ENCODE measurements at regions not wholly inside any gene's neighbourhood (a gene's known extent, or its start where the extent isn't known, plus 50 kb on each side); places are given as distances from the start of the nearest gene placed in this dataset.
"Not testable (repeated sequence)": the region's sequence is repeated elsewhere in the genome, so short reads cannot be mapped to it uniquely, and the experiment has no call there.

DNA sequence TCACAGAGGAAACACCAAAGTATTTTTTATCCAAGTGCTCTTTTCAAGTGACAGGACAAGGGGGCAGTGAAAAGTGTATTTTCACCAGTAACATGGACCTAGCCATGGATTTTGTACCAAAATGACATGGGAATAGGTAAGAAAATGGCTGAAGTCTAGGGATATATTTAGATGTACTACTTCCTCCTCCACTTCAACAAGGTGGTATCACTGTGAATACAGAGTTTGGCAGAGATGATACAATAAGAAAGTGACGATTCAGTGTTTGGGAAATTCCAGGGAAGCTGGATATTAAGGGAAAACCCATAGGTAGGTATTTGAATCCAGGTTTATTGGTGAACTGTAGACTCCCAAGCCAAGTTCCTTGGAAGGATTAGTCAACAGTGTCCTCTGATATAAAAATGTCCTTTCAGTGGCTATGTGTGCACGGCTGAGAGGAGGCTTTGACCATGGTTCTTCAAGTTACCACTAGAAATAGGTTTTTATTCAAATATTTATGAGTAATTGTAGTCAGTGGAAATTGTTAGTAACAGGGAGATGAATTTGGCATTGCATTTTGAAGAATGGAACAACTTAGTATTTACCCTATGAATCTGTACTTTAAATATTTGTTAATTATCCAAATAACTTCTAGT, 356.0 kb upstream of the CITED2 start:
- no peak for ATAC-seq (ENCODE audit: low read depth)

DNA sequence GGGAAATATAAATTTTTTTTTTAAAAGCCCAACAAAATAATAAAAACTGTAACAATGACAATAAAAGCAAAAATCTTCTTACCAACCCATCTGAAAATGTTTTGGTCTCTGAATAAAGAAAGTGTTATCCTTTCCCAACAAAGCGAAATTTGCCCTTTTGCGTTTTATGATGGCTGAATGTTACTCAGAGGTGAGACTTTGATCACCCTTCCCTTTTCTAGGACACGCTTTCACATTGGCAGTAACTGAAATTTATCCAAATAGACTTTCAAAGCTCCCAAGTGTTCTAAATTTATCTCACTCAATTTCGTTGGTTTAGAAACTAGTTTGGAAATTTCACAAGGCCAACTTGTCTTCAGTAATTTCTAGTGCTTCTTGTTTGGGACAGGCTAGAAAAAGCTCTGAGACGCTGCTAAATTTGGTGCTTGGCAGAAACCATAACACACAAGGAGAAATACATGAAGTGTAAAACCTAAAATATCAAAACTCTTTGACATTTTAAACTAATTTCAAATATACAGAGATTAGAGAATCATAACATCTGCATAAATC, 354.5 kb upstream of the CITED2 start:
- POLR2A ChIA-PET, result no interaction called here
- H3K27ac Mint-ChIP-seq, result no peak overlapping the region
- no peaks in the 10 kb centered on the region for H3K36me3 Mint-ChIP-seq
- no peak for DNase-seq
- no peaks in the 10 kb centered on the region for H3K27me3 Mint-ChIP-seq
- no peak for ATAC-seq (ENCODE audit: low read depth)
- peaks cover 3% of the 10 kb centered on the region for H3K9me3 Mint-ChIP-seq
- no peak overlapping the region for H3K4me3 Mint-ChIP-seq
- H3K4me1 Mint-ChIP-seq, result no peaks in the 10 kb centered on the region

More for the DNA sequence above, 356.0 kb upstream of the CITED2 start:
- no peaks in the 10 kb centered on the region for H3K4me1 Mint-ChIP-seq
- peaks cover 2% of the 10 kb centered on the region for H3K9me3 Mint-ChIP-seq
- H3K4me3 Mint-ChIP-seq, result no peak overlapping the region
- H3K27me3 Mint-ChIP-seq, result no peaks in the 10 kb centered on the region
- no peaks in the 10 kb centered on the region for H3K36me3 Mint-ChIP-seq
- no peak overlapping the region for H3K27ac Mint-ChIP-seq
- no peak for DNase-seq
- POLR2A ChIA-PET, result no interaction called here

DNA sequence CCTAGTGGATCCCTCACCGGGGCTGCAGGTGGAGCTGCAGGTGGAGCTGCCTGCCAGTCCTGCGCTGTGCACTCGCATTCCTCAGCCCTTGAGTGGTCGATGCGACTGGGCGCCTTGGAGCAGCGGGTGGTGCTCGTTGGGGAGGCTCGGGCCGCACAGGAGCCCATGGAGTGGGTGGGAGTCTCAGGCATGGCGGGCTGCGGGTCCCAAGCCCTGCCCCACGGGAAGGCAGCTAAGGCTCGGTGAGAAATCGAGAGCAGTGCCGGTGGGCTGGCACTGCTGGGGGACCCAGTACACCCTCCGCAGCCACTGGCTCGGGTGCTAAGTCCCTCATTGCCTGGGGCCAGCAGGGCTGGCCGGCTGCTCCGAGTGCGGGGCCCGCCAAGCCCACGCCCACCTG, 351.8 kb upstream of the CITED2 start:
- H3K36me3 Mint-ChIP-seq; POLR2A ChIA-PET; H3K4me3 Mint-ChIP-seq; H3K4me1 Mint-ChIP-seq; H3K9me3 Mint-ChIP-seq; ATAC-seq (ENCODE audit: low read depth); H3K27ac Mint-ChIP-seq; H3K27me3 Mint-ChIP-seq; DNase-seq: not testable (repeated sequence)

DNA sequence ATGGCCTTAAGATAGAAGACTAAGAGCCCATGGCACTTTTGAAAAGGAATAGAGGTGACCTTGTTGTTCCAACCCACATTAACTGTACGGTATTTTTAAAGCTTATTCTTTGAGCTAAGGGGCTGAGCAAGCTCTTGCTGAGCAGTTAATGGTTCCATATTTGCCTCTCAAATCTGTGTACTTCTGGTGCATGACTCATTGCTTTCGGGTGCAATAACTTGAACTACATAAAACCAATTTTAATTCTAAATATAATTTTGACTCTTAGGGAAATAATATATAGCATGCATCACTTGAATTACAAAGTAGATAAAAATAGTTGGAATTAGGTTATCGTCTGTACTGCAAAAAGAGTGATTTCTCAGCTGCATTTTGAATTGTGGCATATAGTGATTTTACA, 348.1 kb upstream of the CITED2 start:
- no peaks in the 10 kb centered on the region for H3K36me3 Mint-ChIP-seq
- H3K27me3 Mint-ChIP-seq, result peaks cover 2% of the 10 kb centered on the region
- H3K4me1 Mint-ChIP-seq, result no peaks in the 10 kb centered on the region
- H3K27ac Mint-ChIP-seq, result no peak overlapping the region
- no peak for DNase-seq
- H3K9me3 Mint-ChIP-seq, result peaks cover 3% of the 10 kb centered on the region
- POLR2A ChIA-PET, result no interaction called here
- H3K4me3 Mint-ChIP-seq, result no peak overlapping the region
- no peak for ATAC-seq (ENCODE audit: low read depth)

DNA sequence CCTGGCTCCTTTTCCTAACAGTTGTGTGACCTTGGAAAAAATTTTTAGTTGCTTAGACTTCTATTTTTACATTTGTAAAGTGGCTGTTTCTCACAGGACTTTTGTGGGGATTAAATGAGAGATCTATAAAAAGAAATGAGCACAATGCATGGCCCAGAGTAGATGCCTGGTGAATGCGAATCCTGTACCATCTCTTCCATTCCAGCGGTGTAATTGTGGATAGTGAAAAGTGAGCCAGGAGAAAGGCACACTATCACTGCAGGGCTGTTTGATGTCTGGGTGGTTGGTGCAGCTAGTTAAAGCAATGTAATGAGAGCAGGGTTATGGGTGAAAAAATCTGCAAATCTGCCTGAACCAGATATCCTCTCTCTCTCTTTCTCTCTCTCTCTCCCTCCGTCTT, 347.5 kb upstream of the CITED2 start:
- H3K4me3 Mint-ChIP-seq, result no peak overlapping the region
- no peak for DNase-seq
- H3K27ac Mint-ChIP-seq, result no peak overlapping the region
- no peaks in the 10 kb centered on the region for H3K36me3 Mint-ChIP-seq
- H3K27me3 Mint-ChIP-seq, result peaks cover 2% of the 10 kb centered on the region
- H3K4me1 Mint-ChIP-seq, result no peaks in the 10 kb centered on the region
- peaks cover 3% of the 10 kb centered on the region for H3K9me3 Mint-ChIP-seq
- POLR2A ChIA-PET, result no interaction called here
- ATAC-seq (ENCODE audit: low read depth), result no peak

DNA sequence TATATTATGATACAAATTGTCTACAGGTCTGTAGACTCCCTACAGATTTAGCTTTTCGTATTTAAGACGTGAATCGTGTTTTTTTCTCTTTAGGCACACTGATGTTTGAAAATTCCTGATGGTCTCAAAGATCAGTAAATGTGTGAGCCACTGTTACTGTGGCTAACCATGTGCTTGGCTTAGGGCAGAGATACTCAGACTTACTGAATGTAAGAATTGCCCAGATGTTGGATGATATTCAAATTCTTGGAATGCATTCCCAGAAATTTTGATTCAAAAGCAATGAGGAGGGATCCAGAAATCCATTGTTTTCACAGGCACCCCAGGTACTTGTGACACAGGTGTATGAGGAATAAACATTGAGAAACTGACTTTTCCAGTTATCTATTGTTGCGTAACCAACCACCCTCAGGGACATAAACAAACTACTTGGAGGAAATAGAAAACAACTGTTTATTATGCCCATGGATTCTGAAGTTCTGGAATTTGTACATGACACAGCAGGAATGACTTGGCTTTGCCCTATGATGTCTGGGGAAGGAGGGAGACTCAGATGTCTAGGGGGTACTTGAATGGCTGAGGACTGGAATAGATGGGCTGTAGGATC, 339.6 kb upstream of the CITED2 start:
- POLR2A ChIA-PET, result no interaction called here
- ATAC-seq (ENCODE audit: low read depth) (no peak), DNase-seq (no peak)
- H3K27ac Mint-ChIP-seq, result no peak overlapping the region
- no peaks in the 10 kb centered on the region for H3K4me1 Mint-ChIP-seq
- H3K27me3 Mint-ChIP-seq, result peaks cover 6% of the 10 kb centered on the region
- H3K36me3 Mint-ChIP-seq, result no peaks in the 10 kb centered on the region
- no peaks in the 10 kb centered on the region for H3K9me3 Mint-ChIP-seq
- no peak overlapping the region for H3K4me3 Mint-ChIP-seq

DNA sequence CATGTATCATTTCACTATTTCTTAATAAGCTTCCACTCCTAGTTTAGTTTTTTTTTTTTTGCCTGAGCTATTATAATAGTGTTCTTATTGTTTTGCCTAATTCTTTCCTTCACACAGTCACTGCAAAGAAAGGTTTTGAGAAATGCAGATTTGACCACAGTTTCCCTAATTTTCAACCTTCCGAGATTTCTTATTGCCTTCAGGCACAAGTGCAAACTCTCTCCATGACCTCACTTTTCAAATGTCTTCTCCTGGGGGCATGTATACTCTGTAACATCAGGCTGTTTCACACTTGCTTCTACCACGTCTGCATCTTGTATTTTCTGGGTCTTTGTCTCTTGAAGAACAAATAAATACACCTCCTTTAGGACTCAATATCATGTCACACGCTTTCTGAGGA, 339.0 kb upstream of the CITED2 start:
- ATAC-seq (ENCODE audit: low read depth), result no peak
- H3K9me3 Mint-ChIP-seq, result no peaks in the 10 kb centered on the region
- no peaks in the 10 kb centered on the region for H3K36me3 Mint-ChIP-seq
- POLR2A ChIA-PET, result no interaction called here
- H3K4me1 Mint-ChIP-seq, result no peaks in the 10 kb centered on the region
- no peak overlapping the region for H3K4me3 Mint-ChIP-seq
- no peak for DNase-seq
- H3K27me3 Mint-ChIP-seq, result peaks cover 6% of the 10 kb centered on the region
- no peak overlapping the region for H3K27ac Mint-ChIP-seq

DNA sequence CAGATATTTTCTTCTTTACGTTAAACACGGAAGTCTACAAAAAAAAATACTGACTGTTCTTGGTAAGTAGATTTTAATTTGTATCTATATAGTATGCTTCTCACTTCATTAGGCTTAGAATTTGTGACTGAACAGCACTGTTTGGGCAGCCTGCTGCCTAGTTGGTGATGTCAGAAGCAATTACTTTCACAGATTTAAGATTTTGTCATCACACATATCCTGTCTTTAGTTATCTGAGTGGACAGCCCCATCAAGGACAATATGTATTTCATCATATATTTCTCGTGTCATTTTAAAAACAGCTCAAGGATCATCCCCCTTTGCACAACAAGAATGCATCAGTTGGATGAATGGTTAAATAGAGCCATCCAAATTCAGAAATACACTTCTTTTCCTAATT, 338.4 kb upstream of the CITED2 start:
- POLR2A ChIA-PET, result no interaction called here
- no peaks in the 10 kb centered on the region for H3K36me3 Mint-ChIP-seq
- DNase-seq (no peak), ATAC-seq (ENCODE audit: low read depth) (no peak)
- no peak overlapping the region for H3K4me3 Mint-ChIP-seq
- H3K9me3 Mint-ChIP-seq, result no peaks in the 10 kb centered on the region
- no peak overlapping the region for H3K27ac Mint-ChIP-seq
- peaks cover 6% of the 10 kb centered on the region for H3K27me3 Mint-ChIP-seq
- no peaks in the 10 kb centered on the region for H3K4me1 Mint-ChIP-seq

DNA sequence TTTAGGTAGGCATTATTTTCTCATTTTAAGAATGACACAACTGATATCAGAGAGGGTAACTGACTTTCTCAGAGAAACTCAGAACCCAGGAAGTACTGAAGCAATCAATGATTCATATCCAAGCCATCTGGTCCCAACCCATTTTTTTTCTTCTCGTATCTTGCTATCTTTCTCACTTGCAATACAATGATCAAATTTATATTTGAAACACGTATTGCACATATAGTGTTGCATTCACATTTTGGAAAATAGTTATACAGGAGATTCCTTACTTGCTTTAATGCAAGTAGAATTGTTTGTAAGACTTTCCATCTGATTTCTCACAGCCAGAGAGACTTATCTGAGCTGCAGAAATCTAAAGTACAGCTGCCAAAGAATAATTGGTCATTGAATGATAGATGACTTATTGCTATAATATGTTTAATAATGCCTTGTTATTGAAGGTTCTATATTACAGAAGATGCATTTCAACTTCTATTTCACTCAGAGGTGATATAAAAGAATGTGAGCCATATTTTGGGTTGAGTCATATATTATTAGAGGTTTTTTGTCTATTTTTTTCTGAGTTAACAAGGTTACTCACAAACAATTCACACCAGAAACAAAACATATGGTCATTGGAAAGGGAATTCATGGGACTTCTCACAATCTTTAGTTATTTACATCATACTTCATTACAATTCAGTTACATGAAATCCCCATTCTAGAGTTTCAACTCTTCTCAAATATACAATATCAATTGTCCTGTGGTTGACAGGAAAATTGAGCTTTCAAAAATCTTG, 337.5 kb upstream of the CITED2 start:
- peaks cover 6% of the 10 kb centered on the region for H3K27me3 Mint-ChIP-seq
- no peaks in the 10 kb centered on the region for H3K4me1 Mint-ChIP-seq
- POLR2A ChIA-PET, result no interaction called here
- no peaks in the 10 kb centered on the region for H3K9me3 Mint-ChIP-seq
- DNase-seq (no peak), ATAC-seq (ENCODE audit: low read depth) (no peak)
- no peaks in the 10 kb centered on the region for H3K36me3 Mint-ChIP-seq
- no peak overlapping the region for H3K27ac Mint-ChIP-seq
- H3K4me3 Mint-ChIP-seq, result no peak overlapping the region

DNA sequence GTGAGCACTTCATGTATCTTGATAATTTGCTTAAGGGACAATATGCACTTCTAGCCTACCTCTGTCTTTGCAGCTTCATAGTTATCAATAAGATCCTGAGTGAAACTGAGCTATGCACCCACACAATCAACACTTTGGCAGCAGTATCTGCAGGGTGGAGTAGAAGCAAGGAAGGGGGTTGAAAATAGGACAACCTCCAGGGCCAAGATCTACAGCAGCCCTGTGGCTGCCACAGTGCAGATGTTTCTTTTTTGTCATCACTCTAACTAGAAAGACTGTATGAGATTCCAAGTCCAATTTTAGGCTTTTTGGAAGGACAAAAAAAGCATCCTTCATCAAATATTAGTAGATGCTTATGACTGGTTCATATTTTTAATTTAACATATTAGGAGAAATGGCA, 336.1 kb upstream of the CITED2 start:
- Mint-ChIP-seq H3K27me3 (peaks cover 6% of the 10 kb centered on the region), H3K27ac (no peak overlapping the region), H3K9me3 (no peaks in the 10 kb centered on the region), H3K4me1 (no peaks in the 10 kb centered on the region), H3K4me3 (no peak overlapping the region), H3K36me3 (no peaks in the 10 kb centered on the region)
- ATAC-seq (ENCODE audit: low read depth) (no peak), DNase-seq (no peak)
- POLR2A ChIA-PET, result no interaction called here

DNA sequence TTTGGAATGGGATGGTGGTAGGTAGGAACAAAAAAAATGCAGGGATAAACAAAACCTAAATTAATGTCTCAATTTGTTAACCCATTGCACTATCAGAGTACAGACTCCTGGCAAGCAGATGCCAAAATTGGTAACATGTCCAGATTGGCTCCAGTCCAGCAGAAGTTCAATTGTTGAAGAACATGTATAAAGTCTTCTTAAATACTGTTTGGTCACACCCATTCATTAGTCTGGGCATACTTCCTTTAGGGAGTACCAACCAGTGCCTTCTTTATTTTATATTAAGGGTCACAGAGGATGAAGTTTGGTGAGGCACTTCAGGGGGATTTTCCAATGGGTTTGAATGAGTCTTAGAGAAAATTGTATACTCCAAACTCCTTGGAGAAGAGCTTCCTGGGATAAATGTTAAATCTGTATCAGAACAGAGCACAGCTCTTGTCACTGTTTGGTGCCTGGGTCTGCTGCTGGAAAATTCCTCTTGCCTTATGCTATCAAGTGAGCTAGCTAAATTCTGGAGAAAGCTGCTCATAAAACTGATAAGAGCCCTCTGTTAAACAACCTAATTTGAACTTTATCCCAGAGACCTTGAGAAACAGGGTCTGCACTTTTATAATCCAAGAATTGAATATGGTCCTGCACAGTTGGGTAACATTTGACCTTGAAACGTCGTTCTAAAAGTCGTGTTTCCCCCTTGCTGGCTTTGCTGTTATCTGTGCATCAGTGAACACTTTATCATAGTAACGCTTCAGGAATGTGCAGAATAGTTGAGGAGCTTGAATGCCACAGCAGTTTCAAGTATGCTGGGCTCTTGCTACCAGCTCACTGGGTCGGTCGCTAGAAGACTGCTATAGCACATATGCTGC, 334.1 kb upstream of the CITED2 start:
- no peak overlapping the region for H3K4me3 Mint-ChIP-seq
- H3K27me3 Mint-ChIP-seq, result peaks cover 4% of the 10 kb centered on the region
- no peak for DNase-seq
- no peak overlapping the region for H3K27ac Mint-ChIP-seq
- no peak for ATAC-seq (ENCODE audit: low read depth)
- POLR2A ChIA-PET, result no interaction called here
- peaks cover 1% of the 10 kb centered on the region for H3K9me3 Mint-ChIP-seq
- no peaks in the 10 kb centered on the region for H3K4me1 Mint-ChIP-seq
- H3K36me3 Mint-ChIP-seq, result no peaks in the 10 kb centered on the region

DNA sequence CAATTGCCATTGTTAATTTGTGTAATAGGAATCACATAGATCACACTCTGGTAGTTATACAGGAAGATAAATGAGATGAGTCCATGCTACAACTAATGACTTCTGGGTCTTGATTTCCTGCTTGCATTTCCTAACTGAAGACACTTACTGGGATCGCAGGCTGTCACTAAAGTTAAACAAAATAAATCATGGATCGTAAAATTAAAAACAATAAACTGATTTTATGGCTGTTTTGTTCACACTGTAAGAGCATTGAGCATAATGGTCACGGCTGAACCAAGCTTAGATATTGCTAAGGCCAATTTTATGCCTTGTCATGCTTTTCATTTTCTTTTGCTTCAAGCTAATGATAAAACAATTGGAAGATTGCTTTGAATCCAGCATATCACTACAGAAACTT, 332.5 kb upstream of the CITED2 start:
- POLR2A ChIA-PET, result no interaction called here
- H3K4me3 Mint-ChIP-seq, result no peak overlapping the region
- peaks cover 4% of the 10 kb centered on the region for H3K27me3 Mint-ChIP-seq
- H3K27ac Mint-ChIP-seq, result no peak overlapping the region
- no peak for ATAC-seq (ENCODE audit: low read depth)
- H3K9me3 Mint-ChIP-seq, result peaks cover 1% of the 10 kb centered on the region
- H3K4me1 Mint-ChIP-seq, result no peaks in the 10 kb centered on the region
- no peak for DNase-seq
- no peaks in the 10 kb centered on the region for H3K36me3 Mint-ChIP-seq

DNA sequence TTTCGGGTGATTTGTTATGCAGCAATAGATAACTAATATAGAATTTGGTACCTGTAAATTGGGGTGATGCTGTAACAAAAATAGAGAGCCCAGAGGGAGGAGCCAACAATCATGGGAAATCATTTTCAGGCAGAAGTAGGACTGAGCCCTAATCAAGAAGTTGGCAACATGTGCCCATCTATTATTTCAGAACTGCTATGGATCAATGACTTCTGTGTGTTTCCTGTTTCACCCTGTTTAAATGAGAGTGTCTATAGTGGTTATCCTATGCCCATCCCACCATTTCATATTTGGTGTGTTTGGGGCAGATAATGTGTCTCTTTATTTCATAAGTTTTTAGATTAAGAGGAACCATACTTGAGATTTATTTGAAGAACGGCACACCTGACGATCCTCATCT, 330.8 kb upstream of the CITED2 start:
- no peaks in the 10 kb centered on the region for H3K36me3 Mint-ChIP-seq
- DNase-seq, result no peak

More for the DNA sequence above, 330.8 kb upstream of the CITED2 start:
- ATAC-seq (ENCODE audit: low read depth), result no peak
- POLR2A ChIA-PET, result no interaction called here
- H3K9me3 Mint-ChIP-seq, result peaks cover 1% of the 10 kb centered on the region
- no peaks in the 10 kb centered on the region for H3K4me1 Mint-ChIP-seq
- H3K4me3 Mint-ChIP-seq, result no peak overlapping the region
- no peak overlapping the region for H3K27ac Mint-ChIP-seq
- peaks cover under 1% of the 10 kb centered on the region for H3K27me3 Mint-ChIP-seq

Data from activated naive CD8-positive, alpha-beta T cell treated with anti-CD3 and anti-CD28 coated beads, Interleukin-2, amount 10 ng/mL, durations not matched to agents 7 days and 5 days (primary cell).